Panc1 (cell line): ENCODE measurements at regions not wholly inside any gene's neighbourhood (a gene's known extent, or its start where the extent isn't known, plus 50 kb on each side); places are given as distances from the start of the nearest gene placed in this dataset.

Source experiments
- ATAC-seq: fragments of 200-7000 bp; cut with Tn5 transposase; 2 replicates; pipeline ENCODE4 v1.9.1; 2020; ENCODE audit warnings: mild to moderate bottlenecking, moderate library complexity
- BruUV-seq: library from RNA; stranded (reverse); fragments of 400-500 nt; replicated peaks from 2 replicates; lab custom pipeline; 2021; lab: Mats Ljungman, UMichigan
- CTCF ChIA-PET: fragments of 300-600 bp; sonication (Branson Sonifier 250); formaldehyde crosslinking; loops from one replicate; lab custom pipeline; 2022; ENCODE audit warnings: antibody characterized with exemption; lab: Charles Lee
- POLR2A ChIA-PET: fragments of 300-600 bp; sonication (Branson Sonifier 250); formaldehyde crosslinking; loops from one replicate; lab custom pipeline; 2022; ENCODE audit warnings: antibody characterized with exemption; lab: Charles Lee
- DNase-seq: peaks from one replicate; pipeline ENCODE4 v3.0.0-alpha.2; 2010; ENCODE audit warnings: low read depth, low spot score
- H3K27ac ChIP-seq: 2 replicates; pipeline ENCODE4 v1.5.1; 2011; ENCODE audit warnings: mild to moderate bottlenecking, low read length, inconsistent platforms
- H3K27me3 ChIP-seq: fragments of 200-500 bp; sonication (Bioruptor generic); 2 replicates; pipeline ENCODE4 v1.6.0; 2014; ENCODE audit warnings: low read length, inconsistent platforms; ENCODE audit not compliant: control insufficient read depth, insufficient read depth
- H3K36me3 ChIP-seq: fragments of 200-500 bp; sonication (Bioruptor generic); 2 replicates; pipeline ENCODE4 v1.5.1; 2014; ENCODE audit warnings: inconsistent platforms, mild to moderate bottlenecking, low read length, moderate library complexity; ENCODE audit not compliant: control insufficient read depth, insufficient read depth
- H3K4me1 ChIP-seq: 2 replicates; pipeline ENCODE4 v1.5.1; 2011; ENCODE audit warnings: inconsistent platforms, mild to moderate bottlenecking, low read length, moderate library complexity; ENCODE audit not compliant: control insufficient read depth, insufficient read depth
- H3K4me3 ChIP-seq, 2 experiments: 2 replicates each; pipeline ENCODE4 v1.5.1; 2011 to 2012; ENCODE audit warnings: low read depth in 2 of 2, low read length in 2 of 2, mild to moderate bottlenecking in 2 of 2, inconsistent platforms in 1 of 2, moderate library complexity in 1 of 2
- H3K9me3 ChIP-seq: fragments of 200-500 bp; sonication (Bioruptor generic); 2 replicates; pipeline ENCODE4 v1.5.1; 2014; ENCODE audit warnings: low read depth, mild to moderate bottlenecking, inconsistent platforms, low read length, moderate library complexity; ENCODE audit not compliant: control insufficient read depth, insufficient read depth
- CTCF ChIP-seq: fragments of 450-650 bp; IDR thresholded peaks from 2 replicates; pipeline ENCODE4 v1.5.1; 2017; ENCODE audit warnings: mild to moderate bottlenecking
- POLR2AphosphoS5 ChIP-seq: IDR thresholded peaks from 2 replicates; pipeline ENCODE4 v1.6.1; 2012; ENCODE audit warnings: mild to moderate bottlenecking, low read depth, low read length, moderate library complexity
- REST ChIP-seq, 2 experiments: IDR thresholded peaks; 2 replicates each; pipeline ENCODE4 v1.6.1; 2011 to 2012; ENCODE audit warnings: low read depth in 2 of 2, control low read depth in 1 of 2, low read length in 1 of 2, mild to moderate bottlenecking in 1 of 2, moderate library complexity in 1 of 2; ENCODE audit not compliant: insufficient read depth in 1 of 2
- SIN3A ChIP-seq: IDR thresholded peaks from 2 replicates; pipeline ENCODE4 v1.6.1; 2012; ENCODE audit warnings: low read depth, mild to moderate bottlenecking, low read length, moderate library complexity, borderline replicate concordance; ENCODE audit not compliant: insufficient read depth
- TCF7L2 ChIP-seq: IDR thresholded peaks from 2 replicates; pipeline ENCODE4 v1.6.1; 2011; ENCODE audit warnings: mild to moderate bottlenecking, low read depth, low read length, inconsistent platforms
- in situ Hi-C: cut with HindIII; loops from 2 replicates; pipeline ENCODE4 v1.10.0; 2016; ENCODE audit warnings: low sequenced_read_pairs, low pct_unique_long_range_greater_than_20kb
- intact Hi-C: fragments of 100-400 bp; cut with micrococcal nuclease; formaldehyde crosslinking; loops from one replicate; pipeline ENCODE4 v1.10.0; 2022; ENCODE audit not compliant: unreplicated experiment

- intact Hi-C loops, result no loop called here
- no peaks in the 10 kb centered on the region for H3K27me3 ChIP-seq
- DNase-seq, result no peak
- in situ Hi-C loops, result no loop called here
- CTCF ChIA-PET, result no interaction called here
- BruUV-seq, result no TSS peak
- H3K27ac ChIP-seq, result no peak overlapping the region
- POLR2A ChIA-PET, result no interaction called here
- no peak for TF ChIP-seq CTCF
- no peak for TF ChIP-seq POLR2AphosphoS5
- TF ChIP-seq SIN3A, result no peak
- TF ChIP-seq TCF7L2, result no peak
- TF ChIP-seq REST (IDR thresholded peaks at IDR 0.05; ENCODE audit: insufficient read depth in 1 of 2, low read depth in 2 of 2, low read length in 1 of 2), result no peak
- H3K4me1 ChIP-seq, result no peaks in the 10 kb centered on the region
- ATAC-seq, result no peak
- no peak overlapping the region for H3K4me3 ChIP-seq
- no peaks in the 10 kb centered on the region for H3K36me3 ChIP-seq
- H3K9me3 ChIP-seq, result peaks cover 9% of the 10 kb centered on the region; the same call in 1 of the 2 replicates
These were observed 190.5 kb upstream of the P2RY1 start for GRCh38 chr3:152644478-152644877.

GRCh38 chr3:152646004-152646403 is 188.9 kb upstream of the P2RY1 start:
- CTCF ChIA-PET, result no interaction called here

More at GRCh38 chr3:152646004-152646403, 188.9 kb upstream of the P2RY1 start:
- ATAC-seq (no peak), DNase-seq (no peak)
- no peaks in the 10 kb centered on the region for H3K4me1 ChIP-seq
- no TSS peak for BruUV-seq
- H3K27me3 ChIP-seq, result no peaks in the 10 kb centered on the region
- H3K4me3 ChIP-seq, result no peak overlapping the region
- intact Hi-C loops (no loop called here), in situ Hi-C loops (no loop called here)
- POLR2A ChIA-PET, result no interaction called here
- H3K36me3 ChIP-seq, result no peaks in the 10 kb centered on the region
- no peak overlapping the region for H3K27ac ChIP-seq
- peaks cover 9% of the 10 kb centered on the region; the same call in 1 of the 2 replicates for H3K9me3 ChIP-seq
- TF ChIP-seq REST (IDR thresholded peaks at IDR 0.05; ENCODE audit: insufficient read depth in 1 of 2, low read depth in 2 of 2, low read length in 1 of 2) (no peak), TCF7L2 (no peak), POLR2AphosphoS5 (no peak), SIN3A (no peak), CTCF (no peak)
